Loucy (cell line): ENCODE measurements at regions not wholly inside any gene's neighbourhood (a gene's known extent, or its start where the extent isn't known, plus 50 kb on each side); places are given as distances from the start of the nearest gene placed in this dataset.

Experiments
- EZH2phosphoT487 ChIP-seq: fragments of 200-600 bp; IDR thresholded peaks from 2 replicates; pipeline ENCODE4 v1.6.1; 2018; ENCODE audit warnings: antibody characterized with exemption, mild to moderate bottlenecking, moderate library complexity, borderline replicate concordance
- TF ChIP-seq, protein P1 (sequence below): fragments of 200-600 bp; sonication (generic); conservative IDR thresholded peaks from 2 replicates; pipeline ENCODE4 v1.5.1; 2014; ENCODE audit warnings: mild to moderate bottlenecking, antibody characterized with exemption, low read length

- TF ChIP-seq, protein P1, sequence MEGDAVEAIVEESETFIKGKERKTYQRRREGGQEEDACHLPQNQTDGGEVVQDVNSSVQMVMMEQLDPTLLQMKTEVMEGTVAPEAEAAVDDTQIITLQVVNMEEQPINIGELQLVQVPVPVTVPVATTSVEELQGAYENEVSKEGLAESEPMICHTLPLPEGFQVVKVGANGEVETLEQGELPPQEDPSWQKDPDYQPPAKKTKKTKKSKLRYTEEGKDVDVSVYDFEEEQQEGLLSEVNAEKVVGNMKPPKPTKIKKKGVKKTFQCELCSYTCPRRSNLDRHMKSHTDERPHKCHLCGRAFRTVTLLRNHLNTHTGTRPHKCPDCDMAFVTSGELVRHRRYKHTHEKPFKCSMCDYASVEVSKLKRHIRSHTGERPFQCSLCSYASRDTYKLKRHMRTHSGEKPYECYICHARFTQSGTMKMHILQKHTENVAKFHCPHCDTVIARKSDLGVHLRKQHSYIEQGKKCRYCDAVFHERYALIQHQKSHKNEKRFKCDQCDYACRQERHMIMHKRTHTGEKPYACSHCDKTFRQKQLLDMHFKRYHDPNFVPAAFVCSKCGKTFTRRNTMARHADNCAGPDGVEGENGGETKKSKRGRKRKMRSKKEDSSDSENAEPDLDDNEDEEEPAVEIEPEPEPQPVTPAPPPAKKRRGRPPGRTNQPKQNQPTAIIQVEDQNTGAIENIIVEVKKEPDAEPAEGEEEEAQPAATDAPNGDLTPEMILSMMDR: no peak
- no peak for TF ChIP-seq EZH2phosphoT487
Observed at GRCh38 chr3:127427666-127428065, 139.8 kb upstream of the PRR20G start.
